ENCODE measurements at regions not wholly inside any gene's neighbourhood (a gene's known extent, or its start where the extent isn't known, plus 50 kb on each side); places are given as distances from the start of the nearest gene placed in this dataset.

- H3K9me3 ChIP-seq (ENCODE audit: low read depth): no peaks in the 10 kb centered on the region
- 48% methylated on average over 17 of the region's 17 CpGs for WGBS (ENCODE audit: low lambda C conversion rate, missing lambda C conversion rate)
- no peak overlapping the region for H3K27ac ChIP-seq
- H3K9me2 ChIP-seq (replicated peaks; ENCODE audit: insufficient read depth): no peaks in the 10 kb centered on the region
- H3K4me2 ChIP-seq: no peak overlapping the region
- TF ChIP-seq EZH2phosphoT487 (IDR thresholded peaks at IDR 0.05; ENCODE audit: low read depth, severe bottlenecking, unreplicated experiment) (no peak), CTCF (IDR thresholded peaks at IDR 0.05; ENCODE audit: poor library complexity) (no peak), EZH2 (IDR thresholded peaks at IDR 0.05; ENCODE audit: borderline replicate concordance) (no peak)
- no peaks in the 10 kb centered on the region for H3K27me3 ChIP-seq
- H4K20me1 ChIP-seq (ENCODE audit: insufficient read depth, poor library complexity, severe bottlenecking): no peaks in the 10 kb centered on the region
- DNase-seq (ENCODE audit: low spot score): no peak
- H3K4me3 ChIP-seq: no peak overlapping the region
- no peaks in the 10 kb centered on the region for H3K79me2 ChIP-seq
- no peaks in the 10 kb centered on the region for H3K36me3 ChIP-seq (replicated peaks; ENCODE audit: insufficient read depth, low read depth)
- H2AFZ ChIP-seq: no peak overlapping the region
- H3K4me1 ChIP-seq (ENCODE audit: insufficient read depth): peaks cover 6% of the 10 kb centered on the region
These were observed 256.3 kb downstream of the ERMARD start for GRCh38 chr6:170007468-170008293.

GRCh38 chr6:170006900-170007467, 255.6 kb downstream of the ERMARD start:
- H3K4me1 ChIP-seq (ENCODE audit: insufficient read depth): peaks cover 6% of the 10 kb centered on the region
- no peaks in the 10 kb centered on the region for H3K27me3 ChIP-seq
- H3K27ac ChIP-seq: no peak overlapping the region
- H3K79me2 ChIP-seq: no peaks in the 10 kb centered on the region
- H3K9me3 ChIP-seq (ENCODE audit: low read depth): no peaks in the 10 kb centered on the region
- no peaks in the 10 kb centered on the region for H4K20me1 ChIP-seq (ENCODE audit: insufficient read depth, poor library complexity, severe bottlenecking)
- 31% methylated on average over 19 of the region's 19 CpGs for WGBS (ENCODE audit: low lambda C conversion rate, missing lambda C conversion rate)
- no peak for TF ChIP-seq EZH2 (IDR thresholded peaks at IDR 0.05; ENCODE audit: borderline replicate concordance)
- no peak for TF ChIP-seq CTCF (IDR thresholded peaks at IDR 0.05; ENCODE audit: poor library complexity)
- TF ChIP-seq EZH2phosphoT487 (IDR thresholded peaks at IDR 0.05; ENCODE audit: low read depth, severe bottlenecking, unreplicated experiment): no peak
- H3K4me3 ChIP-seq: no peak overlapping the region
- no peaks in the 10 kb centered on the region for H3K9me2 ChIP-seq (replicated peaks; ENCODE audit: insufficient read depth)
- no peak overlapping the region for H2AFZ ChIP-seq
- no peaks in the 10 kb centered on the region for H3K36me3 ChIP-seq (replicated peaks; ENCODE audit: insufficient read depth, low read depth)
- DNase-seq (ENCODE audit: low spot score): no peak
- no peak overlapping the region for H3K4me2 ChIP-seq

- no peak overlapping the region for H3K4me2 ChIP-seq
- no peaks in the 10 kb centered on the region for H3K27me3 ChIP-seq
- no peaks in the 10 kb centered on the region for H3K9me3 ChIP-seq (ENCODE audit: low read depth)
- H3K27ac ChIP-seq: no peak overlapping the region
- WGBS (ENCODE audit: low lambda C conversion rate, missing lambda C conversion rate): 86% methylated on average over 7 of the region's 7 CpGs
- H2AFZ ChIP-seq: no peak overlapping the region
- no peak for TF ChIP-seq CTCF (IDR thresholded peaks at IDR 0.05; ENCODE audit: poor library complexity)
- TF ChIP-seq EZH2 (IDR thresholded peaks at IDR 0.05; ENCODE audit: borderline replicate concordance): no peak
- TF ChIP-seq EZH2phosphoT487 (IDR thresholded peaks at IDR 0.05; ENCODE audit: low read depth, severe bottlenecking, unreplicated experiment): no peak
- peaks cover 6% of the 10 kb centered on the region for H3K4me1 ChIP-seq (ENCODE audit: insufficient read depth)
- no peaks in the 10 kb centered on the region for H3K79me2 ChIP-seq
- no peaks in the 10 kb centered on the region for H3K9me2 ChIP-seq (replicated peaks; ENCODE audit: insufficient read depth)
- H4K20me1 ChIP-seq (ENCODE audit: insufficient read depth, poor library complexity, severe bottlenecking): no peaks in the 10 kb centered on the region
- no peaks in the 10 kb centered on the region for H3K36me3 ChIP-seq (replicated peaks; ENCODE audit: insufficient read depth, low read depth)
- H3K4me3 ChIP-seq: no peak overlapping the region
- DNase-seq (ENCODE audit: low spot score): no peak
These were observed 254.9 kb downstream of the ERMARD start for GRCh38 chr6:170006071-170006899.
